MM.1S (cell line): ENCODE measurements at regions not wholly inside any gene's neighbourhood (a gene's known extent, or its start where the extent isn't known, plus 50 kb on each side); places are given as distances from the start of the nearest gene placed in this dataset.

Source experiments
- CTCF ChIP-seq: fragments of 300-600 bp; sonication (generic); IDR thresholded peaks from 2 replicates; pipeline ENCODE4 v1.5.1; 2016; ENCODE audit warnings: antibody characterized with exemption, low read length, mixed read lengths
- EZH2 ChIP-seq: fragments of 300-600 bp; sonication (generic); optimal IDR thresholded peaks from 2 replicates; pipeline ENCODE3; 2017; ENCODE audit warnings: low read depth, mild to moderate bottlenecking, antibody characterized with exemption, low read length, mixed read lengths
- EZH2phosphoT487 ChIP-seq: fragments of 300-600 bp; sonication (generic); IDR thresholded peaks from 2 replicates; pipeline ENCODE4 v1.6.1; 2018; ENCODE audit warnings: antibody characterized with exemption, low read length

- TF ChIP-seq CTCF = no peak
- no peak for TF ChIP-seq EZH2phosphoT487
- no peak for TF ChIP-seq EZH2
Observed at GRCh38 chr2:220043155-220043989, 415.9 kb downstream of the SLC4A3 start.
